GM21723 (cell line): ENCODE measurements at regions not wholly inside any gene's neighbourhood (a gene's known extent, or its start where the extent isn't known, plus 50 kb on each side); places are given as distances from the start of the nearest gene placed in this dataset.
"Not testable (repeated sequence)": the region's sequence is repeated elsewhere in the genome, so short reads cannot be mapped to it uniquely, and the experiment has no call there.

Experiments
- ATAC-seq: cut with Tn5 transposase; IDR thresholded peaks from one replicate; pipeline ENCODE4 v1.9.1; 2021; ENCODE audit warnings: mild to moderate bottlenecking, moderate library complexity; ENCODE audit not compliant: unreplicated experiment

GRCh38 chr1:68653882-68654281 lies 157.0 kb upstream of the DEPDC1 start:
- ATAC-seq: no peak

GRCh38 chr1:68673771-68674170 lies 176.9 kb upstream of the DEPDC1 start:
- no peak for ATAC-seq

GRCh38 chr1:68675336-68675735 lies 178.5 kb upstream of the DEPDC1 start:
- ATAC-seq: no peak

- no peak for ATAC-seq
Observed at GRCh38 chr1:68677684-68678351, 180.9 kb upstream of the DEPDC1 start.

- ATAC-seq: no peak
Observed at GRCh38 chr1:68696221-68696620, 199.3 kb upstream of the DEPDC1 start.

GRCh38 chr1:68703921-68704354 lies 207.1 kb upstream of the DEPDC1 start:
- ATAC-seq: no peak

GRCh38 chr1:68704800-68705443 lies 208.0 kb upstream of the DEPDC1 start:
- ATAC-seq: no peak

- ATAC-seq: no peak
Observed at GRCh38 chr1:68705466-68705865, 208.6 kb upstream of the DEPDC1 start.

- ATAC-seq: no peak
Observed at GRCh38 chr1:68706639-68707317, 209.9 kb upstream of the DEPDC1 start.

GRCh38 chr1:68717330-68717729 lies 220.4 kb upstream of the DEPDC1 start:
- no peak for ATAC-seq

- no peak for ATAC-seq
Observed at GRCh38 chr1:68720476-68720875, 223.6 kb upstream of the DEPDC1 start.

GRCh38 chr1:68723791-68724190 lies 226.9 kb upstream of the DEPDC1 start:
- ATAC-seq: no peak

- ATAC-seq: no peak
Observed at GRCh38 chr1:68725001-68725752, 228.3 kb upstream of the DEPDC1 start.

- ATAC-seq: not testable (repeated sequence)
Observed at GRCh38 chr1:68739486-68739885, 242.6 kb upstream of the DEPDC1 start.

- no peak for ATAC-seq
Observed at GRCh38 chr1:68745011-68745410, 248.1 kb upstream of the DEPDC1 start.

GRCh38 chr1:68745451-68745850 lies 248.6 kb upstream of the DEPDC1 start:
- no peak for ATAC-seq

- no peak for ATAC-seq
Observed at GRCh38 chr1:68746378-68746777, 249.5 kb upstream of the DEPDC1 start.

GRCh38 chr1:68751723-68752122 lies 254.8 kb upstream of the DEPDC1 start:
- ATAC-seq: no peak

- ATAC-seq: no peak
Observed at GRCh38 chr1:68758666-68759209, 261.9 kb upstream of the DEPDC1 start.

- no peak for ATAC-seq
Observed at GRCh38 chr1:68767941-68768340, 271.1 kb upstream of the DEPDC1 start.

- ATAC-seq: no peak
Observed at GRCh38 chr1:68770817-68771216, 273.9 kb upstream of the DEPDC1 start.
